Stimulated activated CD8-positive, alpha-beta memory T cell treated with anti-CD3 and anti-CD28 coated beads, Interleukin-12 subunit alpha, Interleukin-12 subunit beta, amount 100 ng/mL, for 1 hour (primary cell): ENCODE measurements at regions not wholly inside any gene's neighbourhood (a gene's known extent, or its start where the extent isn't known, plus 50 kb on each side); places are given as distances from the start of the nearest gene placed in this dataset.

ENCODE experiments used
- DNase-seq: peaks from one replicate; pipeline ENCODE4 v3.0.0-alpha.2; 2020; ENCODE audit warnings: low read depth

DNA sequence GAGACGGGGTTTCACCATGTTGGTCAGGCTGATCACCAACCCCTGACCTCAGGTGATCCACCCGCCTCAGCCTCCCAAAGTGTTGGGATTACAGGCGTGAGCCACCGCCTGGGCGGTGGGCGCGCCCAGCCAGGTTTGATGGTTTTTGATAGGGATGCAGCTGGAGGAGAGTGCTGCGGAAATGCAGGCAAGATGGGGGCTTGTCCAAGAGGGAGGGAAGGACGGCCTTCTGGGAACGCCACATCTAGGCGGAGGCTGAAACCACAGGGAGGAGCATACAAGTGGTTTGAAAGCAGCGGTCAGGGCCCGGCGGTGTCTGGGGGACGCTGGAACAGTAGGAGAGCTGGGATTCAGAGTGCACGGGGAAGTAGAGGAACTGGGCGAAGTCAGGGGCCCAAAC lies 134.6 kb downstream of the VRK1 start:
- DNase-seq = no peak

DNA sequence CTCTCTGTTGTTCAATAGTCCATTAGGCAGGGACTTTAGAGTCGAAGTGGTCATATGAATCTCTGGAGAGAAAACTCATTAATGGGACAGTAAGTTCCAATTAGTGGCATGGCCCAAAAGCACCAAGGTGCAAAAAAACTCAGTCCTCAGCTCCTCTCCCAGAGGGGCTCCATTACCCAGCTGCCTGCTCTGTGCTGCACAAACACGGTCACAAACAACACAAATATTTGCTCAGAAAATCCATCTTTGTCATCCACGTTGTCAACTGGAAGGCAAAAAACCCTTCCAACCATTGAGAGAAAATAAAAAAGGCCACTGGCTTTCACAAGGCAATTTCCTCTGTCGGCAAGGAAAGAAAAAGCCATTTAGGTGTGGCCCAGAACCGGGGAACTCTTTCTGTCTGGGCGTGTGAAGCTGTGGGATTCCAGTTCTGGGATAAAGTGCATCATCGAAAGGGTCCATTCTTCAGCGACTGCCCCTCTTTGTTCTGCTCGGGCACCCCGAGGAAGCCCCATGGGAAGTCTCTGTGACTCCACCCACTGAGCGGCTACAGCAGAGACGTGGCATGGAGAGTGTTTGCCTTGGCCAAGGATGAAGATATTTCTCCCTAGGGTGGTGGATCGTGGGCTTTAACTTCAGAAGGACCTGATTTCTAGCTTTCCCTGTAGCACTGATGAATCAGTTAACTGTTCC lies 137.6 kb downstream of the VRK1 start:
- no peak for DNase-seq

GRCh38 chr14:96938946-96939345 lies 141.8 kb downstream of the VRK1 start:
- DNase-seq = no peak

DNA sequence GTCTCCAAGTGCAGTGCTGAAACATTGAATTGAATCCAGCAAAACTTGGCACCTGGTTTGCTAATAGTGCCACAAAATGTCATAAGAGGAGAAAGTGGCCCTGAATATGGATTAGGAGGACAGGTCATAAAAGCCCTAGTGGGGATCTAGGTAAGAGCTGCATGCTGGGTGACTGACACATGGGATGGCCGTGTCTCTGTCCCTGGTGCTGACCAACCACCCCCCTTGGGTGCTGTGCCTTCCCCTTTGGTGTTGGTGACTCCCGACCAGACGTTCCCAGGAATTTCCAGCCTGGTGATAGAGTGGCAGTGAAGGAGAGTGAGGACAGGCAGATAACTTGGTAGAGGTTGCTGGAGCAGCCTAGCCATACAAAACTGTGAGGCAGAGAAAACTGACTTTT lies 142.8 kb downstream of the VRK1 start:
- no peak for DNase-seq

GRCh38 chr14:96944297-96944696 lies 147.1 kb downstream of the VRK1 start:
- no peak for DNase-seq

DNA sequence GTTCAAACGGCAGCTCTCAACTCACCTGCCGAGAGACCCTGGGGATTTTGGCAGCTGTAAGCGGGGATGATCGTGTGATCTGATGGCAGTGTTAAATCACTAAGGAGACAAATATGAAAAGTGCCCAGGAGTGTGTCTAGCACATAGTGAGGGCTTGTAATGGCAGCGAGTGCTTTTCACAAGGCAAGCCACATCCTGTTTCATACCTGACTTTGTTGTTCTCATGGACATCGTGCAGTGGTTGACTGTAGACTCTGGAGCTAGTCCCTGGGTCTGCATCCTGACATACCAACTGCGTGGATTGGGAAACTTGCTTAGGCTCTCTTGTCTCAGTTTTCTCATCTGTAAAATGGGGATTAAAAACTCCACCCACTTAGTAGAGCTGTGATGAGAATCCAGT lies 148.5 kb downstream of the VRK1 start:
- no peak for DNase-seq

DNA sequence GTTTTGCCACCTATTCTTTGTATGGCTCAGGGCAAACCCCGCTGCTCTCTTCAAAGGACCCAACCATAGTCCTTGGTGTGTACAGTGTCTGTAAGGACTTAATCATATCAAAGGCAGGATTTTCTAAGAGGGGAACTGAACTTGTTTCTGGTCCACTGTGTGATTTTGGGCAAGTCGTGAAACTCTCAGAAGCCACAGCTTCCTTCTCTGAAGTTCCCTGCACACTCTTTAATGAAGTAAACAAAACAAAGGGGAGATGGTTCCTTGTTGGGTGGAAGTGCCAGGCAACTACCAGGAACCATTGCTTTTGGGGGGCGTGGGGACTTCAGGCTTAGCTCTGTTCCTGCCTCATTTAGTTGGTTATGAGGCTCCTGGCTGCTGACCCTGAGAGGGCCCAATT lies 152.4 kb downstream of the VRK1 start:
- no peak for DNase-seq

- no peak for DNase-seq
Measured at GRCh38 chr14:96951511-96951910, 154.3 kb downstream of the VRK1 start.

DNA sequence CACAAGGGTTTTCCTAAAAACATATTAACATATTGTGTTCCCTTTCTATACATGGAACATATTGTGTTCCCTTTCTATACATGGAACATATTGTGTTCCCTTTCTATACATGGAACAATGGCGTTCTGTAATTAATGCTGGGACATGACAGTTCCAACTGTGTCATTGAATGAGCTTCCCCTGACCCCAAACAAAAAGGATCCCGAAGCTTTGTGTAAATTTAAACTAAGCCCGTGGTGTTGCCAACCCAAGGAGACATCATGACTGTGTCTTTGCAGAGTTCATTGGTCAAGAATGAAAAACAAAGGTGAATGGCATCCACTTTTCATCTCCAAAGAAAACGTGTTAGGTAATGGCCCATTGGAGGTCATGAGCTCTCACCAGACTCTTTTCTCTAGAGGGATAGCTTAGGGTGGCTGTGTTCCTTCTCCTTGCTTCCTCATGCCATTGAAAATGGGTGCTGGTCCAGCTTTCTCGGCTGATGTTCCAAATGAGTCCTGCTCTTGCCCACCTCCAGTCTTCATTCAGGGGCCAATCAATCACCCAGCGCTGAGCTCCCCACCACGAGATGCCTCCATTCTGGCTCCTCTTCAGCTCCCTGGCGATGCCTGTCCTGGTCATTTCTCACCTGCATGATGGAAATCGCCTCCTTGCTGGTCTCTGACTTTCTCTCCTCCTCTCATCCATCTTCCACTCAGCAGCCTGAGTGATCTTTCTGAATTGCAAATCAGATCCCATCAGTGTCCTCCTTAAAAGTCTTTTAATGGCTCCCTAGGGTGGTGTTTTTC lies 156.1 kb downstream of the VRK1 start:
- no peak for DNase-seq

DNA sequence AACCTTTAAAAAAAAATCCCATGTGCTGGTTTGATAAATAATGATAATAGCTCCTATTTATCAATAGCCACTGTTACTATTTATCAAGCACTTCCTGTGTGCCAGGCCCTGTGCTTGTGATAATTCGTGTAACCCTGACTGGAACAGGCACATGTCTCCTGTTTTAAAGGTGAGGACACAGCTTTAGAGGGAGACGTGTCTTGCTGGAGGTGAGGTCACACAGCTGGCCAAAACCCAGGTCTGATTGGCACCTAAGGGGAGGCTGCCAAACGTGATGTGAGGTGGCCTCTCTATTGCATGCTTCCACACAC lies 156.6 kb downstream of the VRK1 start:
- no peak for DNase-seq

GRCh38 chr14:96956464-96957239 lies 159.5 kb downstream of the VRK1 start:
- no peak for DNase-seq

- no peak for DNase-seq
Measured at GRCh38 chr14:96958057-96958456, 160.9 kb downstream of the VRK1 start.

GRCh38 chr14:96959992-96960391 lies 162.8 kb downstream of the VRK1 start:
- no peak for DNase-seq

GRCh38 chr14:96960598-96961116 lies 163.5 kb downstream of the VRK1 start:
- no peak for DNase-seq

DNA sequence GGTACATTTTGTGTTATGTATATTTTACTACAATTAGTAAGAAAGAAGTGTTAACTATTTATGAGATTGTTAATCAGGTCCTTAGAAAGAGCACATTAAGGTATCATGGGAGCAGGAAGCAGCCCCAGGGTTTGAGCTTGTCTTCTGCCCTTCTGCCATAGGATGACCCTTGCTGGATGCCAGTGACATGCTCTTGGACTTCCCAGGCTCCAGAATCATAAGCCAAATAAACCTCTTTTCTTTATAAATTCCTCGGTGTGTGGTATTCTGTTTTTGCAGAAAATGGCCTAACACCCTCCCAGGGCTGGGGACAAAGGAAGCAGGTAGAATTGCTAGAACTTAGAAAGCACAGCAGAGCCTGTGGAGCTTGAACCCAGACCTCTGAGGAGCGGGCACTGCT lies 164.7 kb downstream of the VRK1 start:
- DNase-seq = no peak

- no peak for DNase-seq
Measured at GRCh38 chr14:96962337-96962736, 165.2 kb downstream of the VRK1 start.

DNA sequence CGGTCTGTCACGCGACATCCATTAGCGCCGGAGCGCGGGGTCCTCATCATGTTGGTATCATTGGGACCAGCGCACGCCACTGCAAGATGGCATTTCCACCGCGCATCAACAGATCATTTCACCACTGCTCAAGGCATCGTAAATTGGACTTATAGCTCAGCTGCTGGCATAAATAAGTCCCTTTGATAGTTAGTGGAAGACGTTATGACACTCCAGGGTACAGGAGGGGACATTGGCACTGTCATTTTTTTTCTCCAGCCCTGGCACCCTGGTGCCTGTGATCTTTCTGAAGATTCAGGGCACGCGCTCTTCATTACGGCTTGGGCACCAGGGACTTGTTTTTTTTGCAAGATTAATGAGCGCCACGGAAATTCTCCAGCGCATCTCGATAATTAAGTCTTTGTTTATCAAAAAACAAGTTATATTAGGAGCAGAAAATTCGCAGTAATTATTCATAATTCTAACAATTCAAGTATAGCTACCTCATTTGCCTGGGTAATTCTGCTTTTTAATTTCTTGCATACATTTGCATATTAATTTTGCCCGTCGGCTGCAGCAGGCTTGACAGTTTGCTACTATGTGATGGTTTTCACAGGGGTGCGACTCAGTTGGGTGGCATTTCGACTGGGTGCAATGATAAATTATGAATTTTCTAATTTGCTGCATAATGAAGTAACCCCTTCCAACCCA lies 167.7 kb downstream of the VRK1 start:
- no peak for DNase-seq

- no peak for DNase-seq
Measured at GRCh38 chr14:96965885-96966595, 168.9 kb downstream of the VRK1 start.

GRCh38 chr14:96975116-96975515 lies 177.9 kb downstream of the VRK1 start:
- DNase-seq = no peak

- DNase-seq = no peak
Measured at GRCh38 chr14:96978525-96979272, 181.5 kb downstream of the VRK1 start.

DNA sequence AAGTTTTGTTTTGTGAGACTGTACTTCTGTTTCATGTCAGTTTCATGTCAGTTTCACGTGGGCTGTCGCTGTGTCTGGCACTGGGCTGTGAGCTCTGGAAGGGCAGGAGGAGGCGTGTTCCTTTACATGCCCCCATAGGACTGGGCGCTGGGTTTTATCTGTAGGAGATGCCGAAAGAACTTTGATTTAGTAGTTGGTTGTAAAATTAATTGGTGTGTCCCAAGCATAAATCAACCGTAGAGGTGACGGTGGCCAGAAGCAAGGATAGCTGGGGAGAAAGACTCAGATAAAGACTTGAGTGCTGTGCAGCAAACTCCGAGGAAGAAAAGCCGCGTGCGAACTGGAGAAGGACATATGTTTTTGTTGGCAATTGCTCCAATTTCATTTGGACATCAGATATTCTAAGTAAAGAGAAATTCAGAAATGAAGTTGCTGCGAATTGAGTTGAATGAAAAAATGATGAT lies 182.5 kb downstream of the VRK1 start:
- no peak for DNase-seq
